ENCODE measurements at regions not wholly inside any gene's neighbourhood (a gene's known extent, or its start where the extent isn't known, plus 50 kb on each side); places are given as distances from the start of the nearest gene placed in this dataset.

DNA sequence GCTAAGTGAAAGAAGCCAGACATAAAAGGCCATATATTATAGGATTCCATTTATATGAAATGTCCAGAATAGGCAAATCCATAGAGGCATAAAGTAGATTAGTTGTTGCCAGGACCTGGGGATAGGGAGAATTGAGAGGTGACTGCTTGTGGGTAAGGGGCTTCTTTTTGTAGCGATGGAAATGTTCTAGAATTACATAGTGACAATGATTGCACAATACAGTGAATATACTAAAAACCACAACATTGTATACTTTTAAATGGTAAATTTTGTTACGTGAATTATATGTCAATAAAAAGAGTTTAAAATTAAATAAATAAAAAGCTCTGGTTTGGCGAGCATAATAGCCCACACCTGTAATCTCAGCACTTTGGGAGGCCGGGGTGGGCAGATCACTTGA is 486.8 kb downstream of the KLF12 start:
- TF ChIP-seq FOXP2 (optimal IDR thresholded peaks at IDR 0.05; ENCODE audit: borderline replicate concordance, extremely low read depth, extremely low read length, insufficient read depth) (no peak), SIN3A (IDR thresholded peaks at IDR 0.05; ENCODE audit: borderline replicate concordance, insufficient read depth, low read length) (no peak), TAF1 (IDR thresholded peaks at IDR 0.05; ENCODE audit: borderline replicate concordance, insufficient read depth, low read length) (no peak), POLR2AphosphoS5 (IDR thresholded peaks at IDR 0.05; ENCODE audit: low read depth, low read length) (no peak), REST (IDR thresholded peaks at IDR 0.05; ENCODE audit: insufficient read depth in 1 of 2, low read depth in 2 of 2, low read length in 2 of 2) (no peak)

- TF ChIP-seq POLR2AphosphoS5 (IDR thresholded peaks at IDR 0.05; ENCODE audit: low read depth, low read length) (no peak), REST (IDR thresholded peaks at IDR 0.05; ENCODE audit: insufficient read depth in 1 of 2, low read depth in 2 of 2, low read length in 2 of 2) (no peak), FOXP2 (optimal IDR thresholded peaks at IDR 0.05; ENCODE audit: borderline replicate concordance, extremely low read depth, extremely low read length, insufficient read depth) (no peak), TAF1 (IDR thresholded peaks at IDR 0.05; ENCODE audit: borderline replicate concordance, insufficient read depth, low read length) (no peak), SIN3A (IDR thresholded peaks at IDR 0.05; ENCODE audit: borderline replicate concordance, insufficient read depth, low read length) (no peak)
Observed at GRCh38 chr13:73635166-73635787, 498.9 kb downstream of the KLF12 start.

- TF ChIP-seq POLR2AphosphoS5 (IDR thresholded peaks at IDR 0.05; ENCODE audit: low read depth, low read length) = no peak
- TF ChIP-seq REST (IDR thresholded peaks at IDR 0.05; ENCODE audit: insufficient read depth in 1 of 2, low read depth in 2 of 2, low read length in 2 of 2) = no peak
- TF ChIP-seq SIN3A (IDR thresholded peaks at IDR 0.05; ENCODE audit: borderline replicate concordance, insufficient read depth, low read length) = no peak
- no peak for TF ChIP-seq TAF1 (IDR thresholded peaks at IDR 0.05; ENCODE audit: borderline replicate concordance, insufficient read depth, low read length)
- no peak for TF ChIP-seq FOXP2 (optimal IDR thresholded peaks at IDR 0.05; ENCODE audit: borderline replicate concordance, extremely low read depth, extremely low read length, insufficient read depth)
Observed at GRCh38 chr13:73633817-73634460, 500.3 kb downstream of the KLF12 start.

DNA sequence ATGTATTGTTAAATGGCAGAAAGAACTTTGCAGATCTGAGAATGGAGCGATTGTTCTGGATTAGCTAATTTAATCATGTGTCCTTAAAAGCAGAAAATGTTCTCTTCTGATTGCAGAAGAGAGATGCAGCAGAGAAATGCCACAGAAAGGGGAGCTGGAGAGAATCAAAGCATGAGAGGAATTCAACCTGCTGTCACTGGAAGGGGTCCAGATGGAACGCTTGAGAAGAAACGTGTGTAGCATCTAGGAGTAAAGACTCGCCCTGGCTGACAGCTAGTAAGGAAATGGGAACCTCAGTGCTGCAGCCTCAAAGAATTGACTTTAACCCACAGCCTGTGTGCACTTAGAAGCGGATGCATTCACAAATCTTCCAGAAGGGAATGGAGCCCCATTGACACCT is 502.8 kb downstream of the KLF12 start:
- no peak for TF ChIP-seq SIN3A (IDR thresholded peaks at IDR 0.05; ENCODE audit: borderline replicate concordance, insufficient read depth, low read length)
- no peak for TF ChIP-seq REST (IDR thresholded peaks at IDR 0.05; ENCODE audit: insufficient read depth in 1 of 2, low read depth in 2 of 2, low read length in 2 of 2)
- no peak for TF ChIP-seq FOXP2 (optimal IDR thresholded peaks at IDR 0.05; ENCODE audit: borderline replicate concordance, extremely low read depth, extremely low read length, insufficient read depth)
- TF ChIP-seq POLR2AphosphoS5 (IDR thresholded peaks at IDR 0.05; ENCODE audit: low read depth, low read length) = no peak
- TF ChIP-seq TAF1 (IDR thresholded peaks at IDR 0.05; ENCODE audit: borderline replicate concordance, insufficient read depth, low read length) = no peak

Measured in PFSK-1 (cell line).